ENCODE measurements at regions not wholly inside any gene's neighbourhood (a gene's known extent, or its start where the extent isn't known, plus 50 kb on each side); places are given as distances from the start of the nearest gene placed in this dataset.

DNA sequence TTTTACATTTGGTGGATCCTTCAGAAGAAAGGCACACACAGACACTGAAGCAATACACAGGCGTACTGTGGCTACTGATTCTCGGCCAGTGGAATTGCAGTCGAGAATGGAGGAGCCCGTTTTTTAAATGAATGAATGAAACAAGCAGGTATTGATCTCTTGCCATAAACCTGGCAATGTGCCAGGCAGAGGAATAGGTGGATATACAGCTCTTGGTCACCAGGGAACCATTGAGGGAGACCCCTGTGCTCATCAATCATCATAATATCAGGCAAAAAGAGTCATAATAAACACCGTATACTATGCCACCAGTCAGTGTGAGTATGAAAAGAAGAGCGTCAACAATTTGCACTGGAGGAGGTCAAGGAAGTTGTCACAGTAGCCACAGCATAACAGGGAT, 140.3 kb upstream of the FOXF1 start:
- Histone ChIP-seq H3K36me3 (ENCODE audit: control insufficient read depth, insufficient read depth, low read length) (no peaks in the 10 kb centered on the region), H3K27me3 (ENCODE audit: control insufficient read depth, insufficient read depth, low read length) (no peaks in the 10 kb centered on the region), H3K9me3 (ENCODE audit: control insufficient read depth, insufficient read depth, low read length) (no peaks in the 10 kb centered on the region), H3K9ac (ENCODE audit: low read depth, low read length) (no peak overlapping the region), H3K4me1 (ENCODE audit: control insufficient read depth, insufficient read depth, low read length) (peaks cover 3% of the 10 kb centered on the region), H3K4me3 (ENCODE audit: low read depth, low read length) (no peak overlapping the region)

DNA sequence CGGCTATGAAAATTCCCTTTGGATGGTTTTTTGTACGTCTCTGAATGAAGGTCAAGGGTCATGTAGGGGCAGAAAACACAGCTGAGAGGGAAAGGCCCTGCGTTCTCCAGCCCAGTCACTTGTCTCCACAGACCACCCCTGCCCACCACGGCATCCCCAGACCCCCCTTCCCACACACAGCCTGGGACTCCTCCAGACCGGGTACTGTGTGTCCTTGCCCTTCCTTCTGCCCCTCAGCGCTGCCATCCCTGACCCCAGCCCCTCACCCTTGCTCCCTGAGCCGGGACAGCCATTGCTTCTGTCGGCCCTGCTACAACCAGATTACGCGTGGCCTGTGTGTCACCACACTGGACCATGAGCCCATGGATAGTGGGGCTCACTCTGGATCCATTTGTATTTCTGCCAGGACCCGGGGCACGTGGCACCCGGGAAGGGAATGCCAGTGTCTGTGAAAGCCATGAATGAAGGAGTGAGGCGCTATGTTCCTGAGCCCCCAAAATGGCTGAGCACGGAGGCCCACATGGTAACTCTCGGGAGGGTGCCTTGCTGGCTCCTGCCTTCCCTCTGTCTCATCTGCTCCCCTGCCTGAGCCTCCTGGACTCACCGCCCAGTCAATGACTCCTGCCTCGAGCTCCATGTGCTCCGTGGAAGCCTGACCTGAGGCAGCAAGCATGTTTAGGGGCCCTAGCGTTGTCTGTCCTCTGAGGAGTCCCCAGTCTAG, 139.1 kb upstream of the FOXF1 start:
- no peaks in the 10 kb centered on the region for H3K36me3 ChIP-seq (ENCODE audit: control insufficient read depth, insufficient read depth, low read length)
- H3K4me3 ChIP-seq (ENCODE audit: low read depth, low read length), result no peak overlapping the region
- H3K27me3 ChIP-seq (ENCODE audit: control insufficient read depth, insufficient read depth, low read length), result no peaks in the 10 kb centered on the region
- no peaks in the 10 kb centered on the region for H3K9me3 ChIP-seq (ENCODE audit: control insufficient read depth, insufficient read depth, low read length)
- peaks cover 3% of the 10 kb centered on the region for H3K4me1 ChIP-seq (ENCODE audit: control insufficient read depth, insufficient read depth, low read length)
- no peak overlapping the region for H3K9ac ChIP-seq (ENCODE audit: low read depth, low read length)

DNA sequence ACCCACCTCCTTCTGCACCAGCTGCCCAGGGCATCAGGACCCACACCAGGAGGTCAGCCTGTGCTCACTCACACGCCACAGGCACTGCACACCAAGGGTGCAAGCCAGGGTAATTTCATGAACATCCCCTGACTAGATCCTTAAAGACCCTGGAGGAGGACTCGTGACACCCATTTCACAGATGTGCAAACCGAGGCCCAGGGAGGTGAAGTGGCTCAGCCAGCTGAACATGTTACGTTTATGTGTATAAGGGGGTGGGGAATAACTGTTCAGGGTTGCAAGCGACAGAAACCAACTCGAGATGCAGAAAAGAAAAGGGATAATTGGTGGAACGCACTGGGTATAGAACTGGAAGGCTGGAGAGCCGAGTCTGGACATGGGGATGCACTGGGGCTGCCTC, 138.1 kb upstream of the FOXF1 start:
- Histone ChIP-seq H3K4me1 (ENCODE audit: control insufficient read depth, insufficient read depth, low read length) (peaks cover 3% of the 10 kb centered on the region), H3K9me3 (ENCODE audit: control insufficient read depth, insufficient read depth, low read length) (no peaks in the 10 kb centered on the region), H3K4me3 (ENCODE audit: low read depth, low read length) (no peak overlapping the region), H3K9ac (ENCODE audit: low read depth, low read length) (no peak overlapping the region), H3K36me3 (ENCODE audit: control insufficient read depth, insufficient read depth, low read length) (no peaks in the 10 kb centered on the region), H3K27me3 (ENCODE audit: control insufficient read depth, insufficient read depth, low read length) (no peaks in the 10 kb centered on the region)

DNA sequence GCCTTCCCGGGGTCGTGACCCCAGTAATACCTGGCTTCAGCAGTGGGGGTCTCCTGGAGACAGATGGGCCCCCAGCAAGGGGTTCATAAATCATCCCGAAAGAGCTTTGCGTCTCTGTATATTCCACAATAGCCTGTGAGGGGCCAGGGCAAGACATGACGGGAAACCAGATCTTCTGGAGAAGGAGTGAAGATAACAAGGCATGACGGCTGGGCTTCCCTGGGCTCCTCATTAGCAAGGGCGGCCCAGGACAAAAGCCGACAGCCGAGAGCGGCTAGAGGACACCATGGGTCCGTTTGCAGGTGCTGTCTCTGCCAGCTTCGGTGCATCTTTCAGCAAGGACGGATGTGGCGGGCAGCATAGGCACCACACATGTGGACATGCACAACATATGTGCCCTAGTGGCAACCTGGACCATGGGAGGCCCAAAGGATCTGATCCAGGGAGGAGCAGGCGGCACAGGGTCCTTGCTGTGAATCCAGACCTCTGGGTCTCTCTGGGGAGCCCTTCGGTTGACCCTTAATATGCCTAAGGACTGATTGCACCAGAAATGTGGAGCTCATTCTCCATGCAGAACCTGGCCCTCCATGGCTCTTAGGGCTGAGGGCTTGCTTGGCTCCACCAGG, 136.9 kb upstream of the FOXF1 start:
- H3K27me3 ChIP-seq (ENCODE audit: control insufficient read depth, insufficient read depth, low read length), result no peaks in the 10 kb centered on the region
- no peaks in the 10 kb centered on the region for H3K4me1 ChIP-seq (ENCODE audit: control insufficient read depth, insufficient read depth, low read length)
- H3K36me3 ChIP-seq (ENCODE audit: control insufficient read depth, insufficient read depth, low read length), result no peaks in the 10 kb centered on the region
- no peak overlapping the region for H3K4me3 ChIP-seq (ENCODE audit: low read depth, low read length)
- no peaks in the 10 kb centered on the region for H3K9me3 ChIP-seq (ENCODE audit: control insufficient read depth, insufficient read depth, low read length)
- no peak overlapping the region for H3K9ac ChIP-seq (ENCODE audit: low read depth, low read length)

DNA sequence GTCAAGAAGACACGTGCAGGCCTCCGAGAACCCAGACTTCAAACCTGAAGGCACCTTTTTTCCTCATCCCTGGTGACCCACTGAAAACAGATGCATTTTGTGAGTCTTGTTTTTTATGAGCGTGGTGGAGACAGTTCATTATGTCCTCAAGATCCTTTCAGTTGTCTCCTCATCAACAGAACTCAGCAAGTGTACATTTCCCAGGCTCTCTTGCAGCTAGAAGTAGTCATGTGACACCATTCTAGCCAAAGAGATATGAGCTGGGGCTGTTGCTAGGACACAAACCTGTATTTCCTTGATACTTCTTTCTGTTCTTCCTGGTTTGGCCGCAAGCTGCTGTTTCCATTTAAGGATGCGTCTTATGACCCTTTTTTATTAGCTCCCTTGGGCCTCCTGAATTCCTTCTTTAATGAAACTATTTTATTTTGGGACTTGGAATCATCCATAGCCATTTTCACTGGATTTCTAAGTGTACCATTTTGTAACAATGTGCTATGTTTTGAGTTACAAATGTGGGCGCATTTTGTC, 135.7 kb upstream of the FOXF1 start:
- Histone ChIP-seq H3K4me3 (ENCODE audit: low read depth, low read length) (no peak overlapping the region), H3K9ac (ENCODE audit: low read depth, low read length) (no peak overlapping the region), H3K27me3 (ENCODE audit: control insufficient read depth, insufficient read depth, low read length) (no peaks in the 10 kb centered on the region), H3K9me3 (ENCODE audit: control insufficient read depth, insufficient read depth, low read length) (no peaks in the 10 kb centered on the region), H3K4me1 (ENCODE audit: control insufficient read depth, insufficient read depth, low read length) (no peaks in the 10 kb centered on the region), H3K36me3 (ENCODE audit: control insufficient read depth, insufficient read depth, low read length) (no peaks in the 10 kb centered on the region)

DNA sequence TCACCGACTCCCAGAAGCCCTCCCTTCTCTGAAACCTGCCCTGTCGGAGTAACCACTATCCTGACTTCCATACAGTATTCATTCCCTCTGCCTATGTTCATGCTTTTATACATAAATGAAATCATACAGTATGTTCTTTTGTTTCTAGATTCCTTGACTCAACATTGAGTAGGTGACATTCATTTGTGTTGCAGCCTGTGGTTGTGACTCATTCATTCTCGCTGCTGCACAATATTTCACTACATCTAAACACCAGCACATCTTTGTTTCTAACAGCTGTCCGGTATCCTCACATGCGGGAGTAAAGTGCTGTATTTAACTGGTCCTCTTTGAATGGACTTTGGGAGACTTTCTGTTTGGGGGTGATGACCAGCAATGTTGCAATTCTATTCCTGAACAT, 135.0 kb upstream of the FOXF1 start:
- no peaks in the 10 kb centered on the region for H3K4me1 ChIP-seq (ENCODE audit: control insufficient read depth, insufficient read depth, low read length)
- H3K27me3 ChIP-seq (ENCODE audit: control insufficient read depth, insufficient read depth, low read length), result no peaks in the 10 kb centered on the region
- no peaks in the 10 kb centered on the region for H3K9me3 ChIP-seq (ENCODE audit: control insufficient read depth, insufficient read depth, low read length)
- no peak overlapping the region for H3K4me3 ChIP-seq (ENCODE audit: low read depth, low read length)
- no peaks in the 10 kb centered on the region for H3K36me3 ChIP-seq (ENCODE audit: control insufficient read depth, insufficient read depth, low read length)
- H3K9ac ChIP-seq (ENCODE audit: low read depth, low read length), result no peak overlapping the region

DNA sequence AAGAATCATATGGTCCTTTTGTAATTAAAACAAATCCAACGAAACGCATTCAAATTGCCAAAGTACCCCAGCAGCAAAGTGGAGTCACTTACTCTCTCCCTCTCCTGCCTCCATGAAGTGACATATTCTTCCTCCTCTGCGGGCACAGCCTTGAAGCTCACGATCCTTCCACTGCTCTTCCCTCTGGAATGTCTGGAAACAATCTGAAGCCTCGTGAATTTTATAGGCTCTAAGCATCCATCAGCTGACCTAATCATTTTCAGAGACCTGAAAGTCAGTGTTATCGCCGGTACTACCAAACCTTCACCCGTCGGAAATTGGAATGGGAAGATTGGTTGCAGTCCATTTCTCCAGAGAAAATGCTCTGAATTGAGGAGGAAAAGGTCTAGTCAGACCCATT, 134.5 kb upstream of the FOXF1 start:
- Histone ChIP-seq H3K36me3 (ENCODE audit: control insufficient read depth, insufficient read depth, low read length) (no peaks in the 10 kb centered on the region), H3K4me3 (ENCODE audit: low read depth, low read length) (no peak overlapping the region), H3K9me3 (ENCODE audit: control insufficient read depth, insufficient read depth, low read length) (no peaks in the 10 kb centered on the region), H3K9ac (ENCODE audit: low read depth, low read length) (no peak overlapping the region), H3K4me1 (ENCODE audit: control insufficient read depth, insufficient read depth, low read length) (no peaks in the 10 kb centered on the region), H3K27me3 (ENCODE audit: control insufficient read depth, insufficient read depth, low read length) (no peaks in the 10 kb centered on the region)

DNA sequence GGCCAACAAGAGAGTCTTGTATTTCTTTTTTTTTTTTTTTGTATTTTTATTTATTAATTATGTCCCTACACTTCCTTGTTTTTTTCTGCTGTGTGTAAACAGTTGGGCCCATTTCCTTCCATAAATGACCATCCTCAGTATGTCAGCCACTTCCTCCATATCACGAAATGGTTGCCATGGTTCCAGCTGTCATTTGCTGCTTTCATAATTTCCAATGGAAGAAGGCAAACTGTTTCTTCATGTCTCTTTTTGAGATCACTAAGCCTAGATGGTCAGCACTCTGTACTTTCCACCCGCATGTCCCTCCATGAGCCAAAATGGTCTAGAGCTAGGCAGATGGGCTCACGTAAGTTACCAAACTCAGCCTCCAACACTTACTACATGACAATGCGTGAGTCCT, 133.5 kb upstream of the FOXF1 start:
- H3K9me3 ChIP-seq (ENCODE audit: control insufficient read depth, insufficient read depth, low read length), result no peaks in the 10 kb centered on the region
- H3K4me1 ChIP-seq (ENCODE audit: control insufficient read depth, insufficient read depth, low read length), result no peaks in the 10 kb centered on the region
- no peaks in the 10 kb centered on the region for H3K27me3 ChIP-seq (ENCODE audit: control insufficient read depth, insufficient read depth, low read length)
- H3K9ac ChIP-seq (ENCODE audit: low read depth, low read length), result no peak overlapping the region
- H3K4me3 ChIP-seq (ENCODE audit: low read depth, low read length), result no peak overlapping the region
- no peaks in the 10 kb centered on the region for H3K36me3 ChIP-seq (ENCODE audit: control insufficient read depth, insufficient read depth, low read length)

DNA sequence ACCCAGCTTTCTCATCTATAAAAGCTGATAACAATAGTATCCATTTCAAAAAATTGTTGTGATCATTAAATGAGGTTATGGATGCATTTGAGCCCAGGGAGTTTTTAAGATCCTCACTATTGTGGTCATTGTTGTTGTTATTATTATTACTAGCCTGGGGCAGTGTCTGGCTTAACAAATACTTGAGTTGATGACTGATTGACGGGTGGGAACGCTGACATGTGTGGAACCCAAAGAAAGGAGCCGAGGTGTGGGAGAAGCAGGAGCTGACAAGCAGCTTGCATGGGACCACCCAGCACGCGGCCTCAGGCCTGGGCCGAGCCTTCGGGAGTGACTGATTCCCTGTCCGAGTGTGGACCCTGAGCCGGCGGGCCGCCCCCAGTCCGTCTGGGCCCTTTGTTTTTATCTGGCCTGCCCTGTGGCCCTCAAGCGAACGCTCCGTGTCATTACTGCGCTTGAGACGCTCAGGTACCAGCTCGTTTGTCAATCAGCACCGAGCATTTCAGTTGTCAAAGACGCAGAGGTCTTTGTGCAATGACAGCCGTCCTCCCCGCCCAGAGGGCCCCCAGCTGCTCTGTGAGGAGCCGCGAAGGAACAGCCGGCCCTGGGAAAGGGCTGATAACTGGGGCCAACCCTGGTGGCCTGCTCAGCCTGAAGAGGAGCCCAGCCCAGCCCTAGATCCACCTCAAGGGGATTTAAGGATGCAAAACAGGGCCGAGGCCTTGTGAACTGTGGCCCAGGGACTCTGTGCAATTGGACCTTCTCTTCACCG, 132.9 kb upstream of the FOXF1 start:
- H3K4me1 ChIP-seq (ENCODE audit: control insufficient read depth, insufficient read depth, low read length), result no peaks in the 10 kb centered on the region
- no peak overlapping the region for H3K9ac ChIP-seq (ENCODE audit: low read depth, low read length)
- no peaks in the 10 kb centered on the region for H3K27me3 ChIP-seq (ENCODE audit: control insufficient read depth, insufficient read depth, low read length)
- H3K36me3 ChIP-seq (ENCODE audit: control insufficient read depth, insufficient read depth, low read length), result no peaks in the 10 kb centered on the region
- H3K4me3 ChIP-seq (ENCODE audit: low read depth, low read length), result no peak overlapping the region
- no peaks in the 10 kb centered on the region for H3K9me3 ChIP-seq (ENCODE audit: control insufficient read depth, insufficient read depth, low read length)

DNA sequence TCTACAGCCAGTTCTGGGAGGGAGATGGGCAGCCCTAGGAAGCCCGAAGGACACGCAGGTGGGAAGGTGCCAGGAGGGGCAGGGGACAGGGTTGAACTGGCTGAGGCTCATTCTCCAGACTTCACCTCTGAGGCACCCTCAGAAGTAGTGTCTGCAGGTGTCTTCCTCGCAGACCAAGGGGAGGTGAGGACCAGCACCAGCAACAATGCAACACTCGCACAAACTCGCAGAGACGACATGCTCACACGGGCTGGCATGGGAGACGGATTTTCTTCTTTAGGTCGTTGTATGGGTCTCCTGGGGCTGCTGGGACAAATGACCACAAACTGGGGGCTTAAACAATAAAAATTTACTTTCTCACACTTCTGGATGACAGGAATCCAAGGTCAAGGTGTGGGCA, 132.2 kb upstream of the FOXF1 start:
- Histone ChIP-seq H3K9me3 (ENCODE audit: control insufficient read depth, insufficient read depth, low read length) (no peaks in the 10 kb centered on the region), H3K4me3 (ENCODE audit: low read depth, low read length) (no peak overlapping the region), H3K27me3 (ENCODE audit: control insufficient read depth, insufficient read depth, low read length) (no peaks in the 10 kb centered on the region), H3K9ac (ENCODE audit: low read depth, low read length) (no peak overlapping the region), H3K4me1 (ENCODE audit: control insufficient read depth, insufficient read depth, low read length) (no peaks in the 10 kb centered on the region), H3K36me3 (ENCODE audit: control insufficient read depth, insufficient read depth, low read length) (no peaks in the 10 kb centered on the region)

DNA sequence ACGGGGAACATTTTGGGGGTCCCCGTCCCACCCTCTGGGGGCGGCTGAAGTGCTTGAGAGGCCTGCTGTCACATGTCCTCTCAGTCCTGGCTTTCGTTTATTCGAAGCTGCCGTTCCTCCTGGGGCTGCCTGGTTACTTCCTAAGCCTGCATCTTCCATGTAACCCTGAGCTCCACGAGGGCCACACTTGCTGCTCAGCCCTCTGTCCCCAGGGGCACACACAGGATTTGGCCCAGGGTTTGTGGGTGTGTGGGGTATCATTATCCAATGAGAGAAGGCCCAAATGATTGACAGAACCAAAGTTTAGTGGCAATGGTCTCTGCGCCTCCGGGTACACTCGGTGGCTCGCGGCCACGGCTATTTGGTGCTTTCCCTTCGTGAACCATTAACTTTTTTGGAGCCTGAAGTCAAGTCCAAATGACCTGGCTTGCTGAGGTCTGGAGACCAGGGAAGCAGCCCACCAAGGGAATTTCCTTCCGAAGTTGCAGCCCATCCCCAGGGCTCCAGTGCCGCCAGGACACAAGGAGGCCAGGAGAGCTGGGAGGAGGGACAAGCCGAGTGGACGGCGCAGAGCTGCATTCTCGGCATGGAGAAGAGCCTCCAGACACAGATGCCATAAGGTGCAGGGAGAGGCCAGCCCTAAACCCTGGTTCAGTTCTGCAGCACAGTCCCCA, 131.4 kb upstream of the FOXF1 start:
- no peaks in the 10 kb centered on the region for H3K4me1 ChIP-seq (ENCODE audit: control insufficient read depth, insufficient read depth, low read length)
- H3K9ac ChIP-seq (ENCODE audit: low read depth, low read length), result no peak overlapping the region
- H3K36me3 ChIP-seq (ENCODE audit: control insufficient read depth, insufficient read depth, low read length), result no peaks in the 10 kb centered on the region
- no peak overlapping the region for H3K4me3 ChIP-seq (ENCODE audit: low read depth, low read length)
- H3K27me3 ChIP-seq (ENCODE audit: control insufficient read depth, insufficient read depth, low read length), result no peaks in the 10 kb centered on the region
- H3K9me3 ChIP-seq (ENCODE audit: control insufficient read depth, insufficient read depth, low read length), result no peaks in the 10 kb centered on the region
